ENCODE measurements at regions not wholly inside any gene's neighbourhood (a gene's known extent, or its start where the extent isn't known, plus 50 kb on each side); places are given as distances from the start of the nearest gene placed in this dataset.

GRCh38 chr13:76538004-76538403 lies 348.2 kb downstream of the KCTD12 start:
- DNase-seq (ENCODE audit: low read depth in 4 of 4, low spot score in 3 of 4) = no peak

GRCh38 chr13:76533251-76533650 lies 353.0 kb downstream of the KCTD12 start:
- no peak for DNase-seq (ENCODE audit: low read depth in 4 of 4, low spot score in 3 of 4)

GRCh38 chr13:76527041-76527440 lies 359.2 kb downstream of the KCTD12 start:
- DNase-seq (ENCODE audit: low read depth in 4 of 4, low spot score in 3 of 4) = no peak

- peak in 1 of 4 donors; percentile 3 for DNase-seq (ENCODE audit: low read depth in 4 of 4, low spot score in 3 of 4)
Observed at GRCh38 chr13:76523740-76524340, 362.4 kb downstream of the KCTD12 start.

GRCh38 chr13:76522083-76522755 lies 364.0 kb downstream of the KCTD12 start:
- no peak for DNase-seq (ENCODE audit: low read depth in 4 of 4, low spot score in 3 of 4)

GRCh38 chr13:76519685-76520084 lies 366.5 kb downstream of the KCTD12 start:
- no peak for DNase-seq (ENCODE audit: low read depth in 4 of 4, low spot score in 3 of 4)

GRCh38 chr13:76516586-76516985 lies 369.6 kb downstream of the KCTD12 start:
- no peak for DNase-seq (ENCODE audit: low read depth in 4 of 4, low spot score in 3 of 4)

- DNase-seq (ENCODE audit: low read depth in 4 of 4, low spot score in 3 of 4) = no peak
Observed at GRCh38 chr13:76516013-76516412, 370.2 kb downstream of the KCTD12 start.

- DNase-seq (ENCODE audit: low read depth in 4 of 4, low spot score in 3 of 4) = no peak
Observed at GRCh38 chr13:76512721-76513145, 373.5 kb downstream of the KCTD12 start.

GRCh38 chr13:76505437-76505836 lies 380.8 kb downstream of the KCTD12 start:
- DNase-seq (ENCODE audit: low read depth in 4 of 4, low spot score in 3 of 4) = no peak

- no peak for DNase-seq (ENCODE audit: low read depth in 4 of 4, low spot score in 3 of 4)
Observed at GRCh38 chr13:76503766-76504165, 382.4 kb downstream of the KCTD12 start.

- DNase-seq (ENCODE audit: low read depth in 4 of 4, low spot score in 3 of 4) = no peak
Observed at GRCh38 chr13:76503291-76503690, 382.9 kb downstream of the KCTD12 start.

GRCh38 chr13:76500894-76501293 lies 385.3 kb downstream of the KCTD12 start:
- DNase-seq (ENCODE audit: low read depth in 4 of 4, low spot score in 3 of 4) = no peak

GRCh38 chr13:76499891-76500290 lies 386.3 kb downstream of the KCTD12 start:
- DNase-seq (ENCODE audit: low read depth in 4 of 4, low spot score in 3 of 4) = no peak

GRCh38 chr13:76489274-76489673 lies 396.9 kb downstream of the KCTD12 start:
- DNase-seq (ENCODE audit: low read depth in 4 of 4, low spot score in 3 of 4) = no peak

- no peak for DNase-seq (ENCODE audit: low read depth in 4 of 4, low spot score in 3 of 4)
Observed at GRCh38 chr13:76481738-76482137, 404.5 kb downstream of the KCTD12 start.

- DNase-seq (ENCODE audit: low read depth in 4 of 4, low spot score in 3 of 4) = no peak
Observed at GRCh38 chr13:76474966-76475365, 411.2 kb downstream of the KCTD12 start.

GRCh38 chr13:76474356-76474755 lies 411.8 kb downstream of the KCTD12 start:
- DNase-seq (ENCODE audit: low read depth in 4 of 4, low spot score in 3 of 4) = no peak

GRCh38 chr13:76473552-76474134 lies 412.6 kb downstream of the KCTD12 start:
- DNase-seq (ENCODE audit: low read depth in 4 of 4, low spot score in 3 of 4) = peak in 3 of 4 donors; percentile 59 to 67 (median 65)

- DNase-seq (ENCODE audit: low read depth in 4 of 4, low spot score in 3 of 4) = no peak
Observed at GRCh38 chr13:76472916-76473315, 413.3 kb downstream of the KCTD12 start.

- DNase-seq (ENCODE audit: low read depth in 4 of 4, low spot score in 3 of 4) = no peak
Observed at GRCh38 chr13:76471486-76471885, 414.7 kb downstream of the KCTD12 start.

GRCh38 chr13:76470991-76471390 lies 415.2 kb downstream of the KCTD12 start:
- DNase-seq (ENCODE audit: low read depth in 4 of 4, low spot score in 3 of 4) = no peak

Data from right renal pelvis (tissue), 4 donors.